HEK293T (cell line): ENCODE measurements at regions not wholly inside any gene's neighbourhood (a gene's known extent, or its start where the extent isn't known, plus 50 kb on each side); places are given as distances from the start of the nearest gene placed in this dataset.

Experiments used
- CTCF ChIA-PET: fragments of 350-600 bp; formaldehyde crosslinking; extraction: SDS; loops from one replicate; lab custom pipeline; 2021; ENCODE audit warnings: antibody characterized with exemption, inconsistent platforms; lab: Yijun Ruan, JAX
- POLR2A ChIA-PET: fragments of 350-600 bp; formaldehyde crosslinking; extraction: SDS; loops from one replicate; lab custom pipeline; 2020; ENCODE audit warnings: antibody characterized with exemption, inconsistent platforms; lab: Yijun Ruan, JAX
- DNase-seq: peaks from one replicate; pipeline ENCODE4 v3.0.0; 2012; ENCODE audit warnings: mixed read lengths; ENCODE audit errors: extremely low spot score
- ARNT ChIP-seq: fragments of 450-650 bp; IDR thresholded peaks from 2 replicates; pipeline ENCODE4 v1.6.1; 2017; ENCODE audit warnings: mild to moderate bottlenecking
- BHLHE40 ChIP-seq: fragments of 450-650 bp; IDR thresholded peaks from 2 replicates; pipeline ENCODE4 v1.6.1; 2016; ENCODE audit warnings: mild to moderate bottlenecking, moderate library complexity, borderline replicate concordance
- CTBP1 ChIP-seq: fragments of 450-650 bp; IDR thresholded peaks from 2 replicates; pipeline ENCODE4 v1.6.1; 2016; ENCODE audit warnings: borderline replicate concordance
- ELF4 ChIP-seq: fragments of 450-650 bp; IDR thresholded peaks from 2 replicates; pipeline ENCODE4 v1.6.1; 2017; ENCODE audit warnings: antibody characterized with exemption
- FOXA1 ChIP-seq: fragments of 450-650 bp; IDR thresholded peaks from 2 replicates; pipeline ENCODE4 v1.6.1; 2016; ENCODE audit warnings: mild to moderate bottlenecking
- FOXK2 ChIP-seq: fragments of 450-650 bp; IDR thresholded peaks from 2 replicates; pipeline ENCODE4 v1.6.1; 2016; ENCODE audit warnings: mild to moderate bottlenecking
- FOXM1 ChIP-seq: fragments of 450-650 bp; IDR thresholded peaks from 2 replicates; pipeline ENCODE4 v1.6.1; 2017; ENCODE audit warnings: mild to moderate bottlenecking, borderline replicate concordance
- HDGF ChIP-seq: fragments of 450-650 bp; IDR thresholded peaks from 2 replicates; pipeline ENCODE4 v1.6.1; 2017; ENCODE audit warnings: antibody characterized with exemption, borderline replicate concordance
- L3MBTL2 ChIP-seq: fragments of 450-650 bp; conservative IDR thresholded peaks from 2 replicates; pipeline ENCODE4 v1.6.1; 2016; ENCODE audit warnings: mild to moderate bottlenecking
- LEF1 ChIP-seq: fragments of 450-650 bp; IDR thresholded peaks from 2 replicates; pipeline ENCODE4 v1.6.1; 2017; ENCODE audit warnings: mild to moderate bottlenecking, borderline replicate concordance
- NFRKB ChIP-seq: fragments of 450-650 bp; IDR thresholded peaks from 2 replicates; pipeline ENCODE4 v1.6.1; 2016; ENCODE audit warnings: mild to moderate bottlenecking, moderate library complexity
- SP1 ChIP-seq: fragments of 450-650 bp; IDR thresholded peaks from 2 replicates; pipeline ENCODE4 v1.6.1; 2017
- SUZ12 ChIP-seq: fragments of 450-650 bp; IDR thresholded peaks from 2 replicates; pipeline ENCODE4 v1.6.1; 2016; ENCODE audit warnings: mild to moderate bottlenecking
- TARDBP ChIP-seq: fragments of 450-650 bp; IDR thresholded peaks from 2 replicates; pipeline ENCODE4 v1.6.1; 2016
- ZNF384 ChIP-seq: fragments of 450-650 bp; IDR thresholded peaks from 2 replicates; pipeline ENCODE4 v1.6.1; 2016
- TF ChIP-seq, protein P1 (sequence below): fragments of 450-650 bp; IDR thresholded peaks from 2 replicates; pipeline ENCODE4 v1.6.1; 2016

DNA sequence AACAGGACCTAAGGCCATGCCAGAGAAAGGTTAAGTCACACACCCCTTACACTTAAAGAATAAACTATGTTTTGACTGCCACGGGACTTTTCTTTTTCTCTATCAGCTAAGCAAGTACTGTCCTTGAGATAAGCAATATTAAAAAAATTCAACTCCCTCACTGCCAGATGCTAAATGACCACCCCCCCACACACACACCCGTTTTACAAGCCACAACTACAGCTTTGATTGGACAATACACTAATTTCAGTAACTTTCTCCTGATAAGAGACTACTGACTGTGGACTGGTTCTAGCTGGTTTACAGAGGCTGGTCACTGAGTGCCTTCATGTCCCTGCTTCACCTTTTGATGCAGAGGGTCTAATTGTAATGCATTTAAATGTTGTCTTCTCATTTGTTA lies 63.9 kb upstream of the HOPX start:
- no peak for DNase-seq
- POLR2A ChIA-PET: no interaction called here
- TF ChIP-seq LEF1: no peak
- TF ChIP-seq HDGF: no peak
- TF ChIP-seq ELF4: no peak
- no peak for TF ChIP-seq ARNT
- no peak for TF ChIP-seq BHLHE40
- TF ChIP-seq CTBP1: no peak
- no peak for TF ChIP-seq FOXK2
- TF ChIP-seq TARDBP: no peak
- no peak for TF ChIP-seq FOXM1
- TF ChIP-seq SP1: no peak
- TF ChIP-seq FOXA1: no peak
- no peak for TF ChIP-seq SUZ12
- TF ChIP-seq ZNF384: no peak
- CTCF ChIA-PET: interaction anchor here (0.6 kb wide), 1 partner anchor 90 kb away, joined by 3 read pairs; no protein-coding TSS in a partner anchor

DNA sequence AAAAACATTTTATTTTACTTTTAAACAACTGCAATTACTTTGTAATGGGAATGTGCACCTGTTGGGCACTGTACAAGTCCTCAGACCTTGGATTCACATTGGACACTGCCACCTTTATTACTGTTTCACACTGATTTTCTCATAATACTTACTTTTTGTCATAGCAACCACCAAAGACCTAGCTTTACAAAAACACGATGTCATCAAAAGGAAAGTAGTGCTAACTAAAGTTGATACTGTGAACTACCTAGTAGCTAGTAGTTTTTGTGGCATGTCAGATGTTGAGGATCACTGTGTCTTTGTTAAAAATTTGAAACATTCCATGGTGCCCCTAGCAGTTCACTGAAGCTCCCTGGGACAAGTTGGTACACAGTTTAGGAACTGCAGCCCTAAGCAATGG lies 62.9 kb upstream of the HOPX start:
- ChIA-PET POLR2A (no interaction called here), CTCF (no interaction called here)
- TF ChIP-seq SUZ12: no peak
- TF ChIP-seq L3MBTL2: no peak
- no peak for DNase-seq

DNA sequence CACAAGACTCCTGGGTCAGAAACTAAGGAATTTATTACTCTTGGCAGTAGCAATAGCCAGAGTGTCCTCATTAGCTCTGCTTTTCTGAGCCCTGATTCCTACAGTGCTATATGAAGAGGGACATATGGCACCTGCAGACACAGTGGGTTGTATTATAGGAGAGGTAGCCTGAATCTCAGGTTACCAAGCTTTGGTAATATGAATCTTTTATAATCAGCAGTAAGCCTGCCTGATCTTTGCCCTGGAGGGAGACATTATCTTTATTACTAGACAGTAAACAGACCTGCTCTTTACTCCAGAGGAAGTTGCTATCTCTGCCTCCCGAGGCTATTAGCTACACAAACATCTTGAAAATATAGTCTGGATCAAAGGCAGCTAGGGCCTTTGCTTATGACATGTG lies 62.5 kb upstream of the HOPX start:
- DNase-seq: peak; percentile 13
- TF ChIP-seq HDGF: no peak
- TF ChIP-seq, protein P1, sequence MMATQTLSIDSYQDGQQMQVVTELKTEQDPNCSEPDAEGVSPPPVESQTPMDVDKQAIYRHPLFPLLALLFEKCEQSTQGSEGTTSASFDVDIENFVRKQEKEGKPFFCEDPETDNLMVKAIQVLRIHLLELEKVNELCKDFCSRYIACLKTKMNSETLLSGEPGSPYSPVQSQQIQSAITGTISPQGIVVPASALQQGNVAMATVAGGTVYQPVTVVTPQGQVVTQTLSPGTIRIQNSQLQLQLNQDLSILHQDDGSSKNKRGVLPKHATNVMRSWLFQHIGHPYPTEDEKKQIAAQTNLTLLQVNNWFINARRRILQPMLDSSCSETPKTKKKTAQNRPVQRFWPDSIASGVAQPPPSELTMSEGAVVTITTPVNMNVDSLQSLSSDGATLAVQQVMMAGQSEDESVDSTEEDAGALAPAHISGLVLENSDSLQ: no peak
- TF ChIP-seq FOXM1: no peak
- TF ChIP-seq ZNF384: no peak
- TF ChIP-seq SUZ12: no peak
- no peak for TF ChIP-seq NFRKB
- no peak for TF ChIP-seq LEF1
- no peak for TF ChIP-seq BHLHE40
- no peak for TF ChIP-seq FOXA1
- TF ChIP-seq L3MBTL2: no peak
- no peak for TF ChIP-seq FOXK2
- TF ChIP-seq ELF4: no peak
- POLR2A ChIA-PET: no interaction called here
- CTCF ChIA-PET: no interaction called here

DNA sequence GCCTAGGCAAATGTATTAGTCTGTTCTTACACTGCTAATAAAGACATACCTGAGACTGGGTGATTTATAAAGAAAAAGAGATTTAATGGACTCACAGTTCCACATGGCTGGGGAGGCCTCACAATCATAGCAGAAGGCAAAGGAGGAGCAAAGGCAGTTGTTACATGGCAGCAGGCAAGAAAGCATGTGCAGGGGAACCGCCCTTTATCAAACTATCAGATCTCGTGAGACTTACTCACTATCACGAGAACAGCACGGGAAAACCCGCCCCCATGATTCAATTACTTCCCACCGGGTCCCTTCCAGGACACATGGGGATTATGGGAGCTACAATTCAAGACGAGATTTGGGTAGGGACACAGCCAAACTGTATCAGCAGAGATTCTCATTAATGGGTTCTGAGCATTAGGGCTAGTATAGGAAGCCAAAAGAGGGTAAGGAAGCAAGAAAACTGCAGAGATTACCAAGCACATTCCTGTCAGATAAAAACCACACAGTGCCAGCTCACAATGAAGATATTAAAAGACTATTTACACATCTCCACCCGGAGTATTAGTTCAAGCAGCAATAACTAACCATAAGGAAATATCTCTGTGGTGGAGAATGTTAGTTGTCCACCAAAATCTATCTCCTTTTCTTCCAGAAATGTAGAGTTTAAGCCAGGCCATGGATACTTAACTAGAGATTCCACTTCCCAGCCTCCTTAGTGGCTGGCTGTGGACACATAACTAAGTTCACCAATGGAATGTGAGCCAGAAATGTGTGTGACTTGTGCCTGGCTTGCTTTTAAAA lies 61.2 kb upstream of the HOPX start:
- TF ChIP-seq, protein P1: no peak
- no peak for TF ChIP-seq FOXM1
- no peak for TF ChIP-seq FOXK2
- TF ChIP-seq BHLHE40: no peak
- no peak for TF ChIP-seq TARDBP
- TF ChIP-seq LEF1: no peak
- no peak for TF ChIP-seq L3MBTL2
- TF ChIP-seq CTBP1: no peak
- no peak for TF ChIP-seq ARNT
- no peak for TF ChIP-seq FOXA1
- no peak for TF ChIP-seq SUZ12
- TF ChIP-seq NFRKB: no peak
- TF ChIP-seq SP1: no peak
- no peak for TF ChIP-seq ZNF384
- no peak for TF ChIP-seq ELF4
- TF ChIP-seq HDGF: no peak
- no peak for DNase-seq
- ChIA-PET POLR2A (no interaction called here), CTCF (no interaction called here)

DNA sequence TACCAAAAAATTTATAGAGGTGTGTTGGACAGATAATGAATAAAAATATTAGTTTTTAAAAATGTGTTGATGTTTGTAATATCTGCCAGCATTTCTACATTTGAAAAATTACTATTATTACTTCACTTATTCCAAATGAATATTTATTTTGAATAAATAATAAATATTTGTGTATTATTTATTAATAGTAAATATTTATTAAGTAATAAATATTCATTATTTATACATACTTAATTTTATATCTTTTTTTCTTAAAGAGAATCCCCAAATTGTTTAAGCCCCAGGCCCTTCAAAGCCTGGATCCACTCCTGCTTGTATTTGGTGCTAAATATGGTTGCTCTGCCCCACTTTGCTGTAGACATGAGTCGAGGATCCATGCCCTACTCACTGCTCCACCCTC lies 60.5 kb upstream of the HOPX start:
- TF ChIP-seq SUZ12: no peak
- ChIA-PET POLR2A (no interaction called here), CTCF (no interaction called here)
- DNase-seq: no peak

DNA sequence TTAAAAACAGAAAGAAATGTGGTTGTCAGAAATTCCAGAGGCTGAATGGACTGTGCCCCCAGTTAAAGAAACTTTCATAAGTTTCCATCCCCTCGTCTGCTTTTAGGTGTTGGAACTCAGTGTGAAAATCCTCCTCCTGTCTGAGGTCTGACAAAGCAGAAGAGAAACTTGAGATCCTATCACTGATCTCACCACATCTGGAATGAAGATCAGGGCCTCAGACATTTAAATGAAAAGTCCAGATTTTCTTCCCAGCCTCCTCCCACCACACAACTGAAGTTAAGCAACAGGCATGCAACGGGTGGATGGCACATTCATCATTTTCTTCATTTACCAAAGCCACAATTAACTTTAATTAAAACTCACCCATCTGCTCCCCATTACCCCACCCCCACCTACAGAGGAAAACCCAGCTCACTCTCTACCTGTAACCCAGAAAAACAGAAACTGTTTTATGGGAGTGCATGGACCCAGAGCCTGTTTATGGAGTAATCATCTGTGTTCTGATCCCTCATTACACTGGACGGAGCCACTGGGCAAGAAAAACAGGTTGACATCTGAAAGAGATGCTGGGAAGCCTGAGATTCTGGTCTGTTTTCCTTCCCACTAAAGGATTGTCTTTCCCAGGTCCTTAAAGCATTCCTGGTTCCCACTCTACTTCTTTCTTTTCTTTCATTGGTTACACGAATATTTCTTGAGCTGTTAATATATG lies 58.1 kb upstream of the HOPX start:
- ChIA-PET POLR2A (no interaction called here), CTCF (no interaction called here)
- no peak for TF ChIP-seq FOXK2
- TF ChIP-seq SUZ12: no peak
- TF ChIP-seq, protein P1: no peak
- TF ChIP-seq ARNT: no peak
- TF ChIP-seq TARDBP: no peak
- TF ChIP-seq FOXM1: no peak
- TF ChIP-seq NFRKB: no peak
- no peak for DNase-seq
